Suprapubic skin (tissue), 3 donors: ENCODE measurements at regions not wholly inside any gene's neighbourhood (a gene's known extent, or its start where the extent isn't known, plus 50 kb on each side); places are given as distances from the start of the nearest gene placed in this dataset.

Experiments
- POLR2A ChIP-seq, 2 donors: fragments of 450-650 bp; IDR thresholded peaks; one replicate each; pipeline ENCODE4 v1.6.1; 2017; ENCODE audit warnings: antibody characterized with exemption in 2 of 2, mild to moderate bottlenecking in 2 of 2, moderate library complexity in 2 of 2
- TF ChIP-seq, protein P1 (sequence below), 2 donors: fragments of 200-600 bp in 1 of 2; fragments of 450-650 bp in 1 of 2; sonication (generic) in 1 of 2; IDR thresholded peaks; one replicate each; pipeline ENCODE4 v1.5.1; 2016 to 2019; ENCODE audit warnings: antibody characterized with exemption in 2 of 2, mild to moderate bottlenecking in 1 of 2, moderate library complexity in 1 of 2

DNA sequence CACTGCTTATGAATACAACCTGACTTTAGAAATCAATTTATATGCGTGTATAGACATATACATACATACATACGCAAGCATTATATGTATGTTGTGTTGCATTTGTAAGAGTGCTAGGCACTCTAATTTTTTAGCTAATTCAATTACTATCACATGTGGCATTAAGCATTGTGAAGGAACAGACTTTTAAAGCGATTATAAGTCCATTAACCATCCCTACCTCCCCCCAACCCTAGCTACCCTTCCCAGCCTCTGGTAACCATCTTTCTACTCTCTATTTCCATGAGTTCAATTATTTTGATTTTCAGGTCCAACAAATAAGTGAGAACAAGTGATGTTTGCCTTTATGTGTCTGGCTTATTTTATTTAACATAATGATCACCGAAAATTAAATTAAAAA lies 453.8 kb downstream of the DOK5 start:
- TF ChIP-seq, protein P1, sequence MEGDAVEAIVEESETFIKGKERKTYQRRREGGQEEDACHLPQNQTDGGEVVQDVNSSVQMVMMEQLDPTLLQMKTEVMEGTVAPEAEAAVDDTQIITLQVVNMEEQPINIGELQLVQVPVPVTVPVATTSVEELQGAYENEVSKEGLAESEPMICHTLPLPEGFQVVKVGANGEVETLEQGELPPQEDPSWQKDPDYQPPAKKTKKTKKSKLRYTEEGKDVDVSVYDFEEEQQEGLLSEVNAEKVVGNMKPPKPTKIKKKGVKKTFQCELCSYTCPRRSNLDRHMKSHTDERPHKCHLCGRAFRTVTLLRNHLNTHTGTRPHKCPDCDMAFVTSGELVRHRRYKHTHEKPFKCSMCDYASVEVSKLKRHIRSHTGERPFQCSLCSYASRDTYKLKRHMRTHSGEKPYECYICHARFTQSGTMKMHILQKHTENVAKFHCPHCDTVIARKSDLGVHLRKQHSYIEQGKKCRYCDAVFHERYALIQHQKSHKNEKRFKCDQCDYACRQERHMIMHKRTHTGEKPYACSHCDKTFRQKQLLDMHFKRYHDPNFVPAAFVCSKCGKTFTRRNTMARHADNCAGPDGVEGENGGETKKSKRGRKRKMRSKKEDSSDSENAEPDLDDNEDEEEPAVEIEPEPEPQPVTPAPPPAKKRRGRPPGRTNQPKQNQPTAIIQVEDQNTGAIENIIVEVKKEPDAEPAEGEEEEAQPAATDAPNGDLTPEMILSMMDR (IDR thresholded peaks at IDR 0.05): no peak
- TF ChIP-seq POLR2A (IDR thresholded peaks at IDR 0.05): no peak
